Endothelial cell (in vitro differentiated cells): ENCODE measurements at regions not wholly inside any gene's neighbourhood (a gene's known extent, or its start where the extent isn't known, plus 50 kb on each side); places are given as distances from the start of the nearest gene placed in this dataset.
"Not testable (repeated sequence)": the region's sequence is repeated elsewhere in the genome, so short reads cannot be mapped to it uniquely, and the experiment has no call there.

Source experiments
- DNase-seq: peaks from one replicate; pipeline ENCODE4 v3.0.0; 2021; ENCODE audit warnings: low spot score
- H3K27ac Mint-ChIP-seq: one replicate; pipeline ENCODE4 v1.8.0; 2021; ENCODE audit warnings: mixed read lengths, inconsistent platforms; ENCODE audit not compliant: unreplicated experiment
- H3K27me3 Mint-ChIP-seq: one replicate; pipeline ENCODE4 v1.8.0; 2021; ENCODE audit warnings: mild to moderate bottlenecking, moderate library complexity, mixed read lengths, inconsistent platforms; ENCODE audit not compliant: unreplicated experiment
- H3K36me3 Mint-ChIP-seq: one replicate; pipeline ENCODE4 v1.8.0; 2021; ENCODE audit warnings: mild to moderate bottlenecking, low read depth, mixed read lengths, inconsistent platforms; ENCODE audit not compliant: unreplicated experiment
- H3K4me1 Mint-ChIP-seq: one replicate; pipeline ENCODE4 v1.8.0; 2021; ENCODE audit warnings: mild to moderate bottlenecking, mixed read lengths, inconsistent platforms; ENCODE audit not compliant: unreplicated experiment
- H3K4me3 Mint-ChIP-seq: one replicate; pipeline ENCODE4 v1.8.0; 2021; ENCODE audit warnings: mild to moderate bottlenecking, mixed read lengths, inconsistent platforms; ENCODE audit not compliant: unreplicated experiment
- H3K9me3 Mint-ChIP-seq: one replicate; pipeline ENCODE4 v1.8.0; 2021; ENCODE audit warnings: mixed read lengths, inconsistent platforms; ENCODE audit not compliant: unreplicated experiment
- TF ChIP-seq, protein P1 (sequence below): fragments of 200-600 bp; sonication (generic); IDR thresholded peaks from one replicate; pipeline ENCODE4 v1.5.0; 2021; ENCODE audit warnings: antibody characterized with exemption; ENCODE audit not compliant: unreplicated experiment

DNA sequence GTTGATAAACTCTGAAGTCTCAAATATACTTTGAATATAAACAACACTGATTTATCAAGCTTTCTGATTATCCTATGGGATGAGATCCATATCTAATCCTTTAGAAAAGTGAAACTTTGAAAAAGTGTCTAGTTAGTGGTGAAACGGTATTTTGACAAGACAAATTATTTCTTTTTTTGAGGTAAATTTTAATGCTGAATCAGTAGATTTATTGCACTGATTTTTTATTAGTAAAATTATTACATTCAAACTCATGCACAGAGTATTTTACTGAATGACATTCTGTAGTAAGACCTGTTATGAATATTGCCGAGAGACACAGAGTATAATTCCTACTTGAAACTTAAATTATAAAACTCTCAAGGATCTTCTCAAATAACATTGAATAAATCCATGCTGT lies 679.1 kb upstream of the SPRY2 start:
- no peaks in the 10 kb centered on the region for H3K36me3 Mint-ChIP-seq
- no peak overlapping the region for H3K27ac Mint-ChIP-seq
- no peak overlapping the region for H3K4me3 Mint-ChIP-seq
- no peaks in the 10 kb centered on the region for H3K4me1 Mint-ChIP-seq
- no peaks in the 10 kb centered on the region for H3K9me3 Mint-ChIP-seq
- no peak for DNase-seq
- no peaks in the 10 kb centered on the region for H3K27me3 Mint-ChIP-seq
- TF ChIP-seq, protein P1, sequence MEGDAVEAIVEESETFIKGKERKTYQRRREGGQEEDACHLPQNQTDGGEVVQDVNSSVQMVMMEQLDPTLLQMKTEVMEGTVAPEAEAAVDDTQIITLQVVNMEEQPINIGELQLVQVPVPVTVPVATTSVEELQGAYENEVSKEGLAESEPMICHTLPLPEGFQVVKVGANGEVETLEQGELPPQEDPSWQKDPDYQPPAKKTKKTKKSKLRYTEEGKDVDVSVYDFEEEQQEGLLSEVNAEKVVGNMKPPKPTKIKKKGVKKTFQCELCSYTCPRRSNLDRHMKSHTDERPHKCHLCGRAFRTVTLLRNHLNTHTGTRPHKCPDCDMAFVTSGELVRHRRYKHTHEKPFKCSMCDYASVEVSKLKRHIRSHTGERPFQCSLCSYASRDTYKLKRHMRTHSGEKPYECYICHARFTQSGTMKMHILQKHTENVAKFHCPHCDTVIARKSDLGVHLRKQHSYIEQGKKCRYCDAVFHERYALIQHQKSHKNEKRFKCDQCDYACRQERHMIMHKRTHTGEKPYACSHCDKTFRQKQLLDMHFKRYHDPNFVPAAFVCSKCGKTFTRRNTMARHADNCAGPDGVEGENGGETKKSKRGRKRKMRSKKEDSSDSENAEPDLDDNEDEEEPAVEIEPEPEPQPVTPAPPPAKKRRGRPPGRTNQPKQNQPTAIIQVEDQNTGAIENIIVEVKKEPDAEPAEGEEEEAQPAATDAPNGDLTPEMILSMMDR, result no peak

DNA sequence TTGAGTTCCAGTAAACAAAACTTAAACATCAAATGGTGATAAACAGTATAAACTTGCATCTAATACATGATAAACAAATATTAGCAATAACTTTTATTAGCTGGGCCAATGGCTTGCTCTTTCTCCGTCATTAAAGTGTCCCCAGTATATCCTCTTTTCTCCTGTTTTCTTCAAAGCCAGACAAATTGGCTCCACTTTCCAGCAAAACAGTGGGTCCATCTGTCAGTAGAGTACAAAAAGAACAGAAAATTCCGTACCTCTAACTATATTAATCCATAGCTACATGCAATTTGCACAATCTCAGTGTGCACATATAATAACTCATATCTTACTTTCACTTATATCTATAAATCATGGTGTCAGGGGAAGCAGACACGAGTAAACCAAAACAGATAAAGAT lies 678.0 kb upstream of the SPRY2 start:
- TF ChIP-seq, protein P1, result no peak
- H3K4me1 Mint-ChIP-seq, result no peaks in the 10 kb centered on the region
- H3K9me3 Mint-ChIP-seq, result no peaks in the 10 kb centered on the region
- H3K4me3 Mint-ChIP-seq, result no peak overlapping the region
- no peaks in the 10 kb centered on the region for H3K36me3 Mint-ChIP-seq
- DNase-seq, result no peak
- no peak overlapping the region for H3K27ac Mint-ChIP-seq
- no peaks in the 10 kb centered on the region for H3K27me3 Mint-ChIP-seq

DNA sequence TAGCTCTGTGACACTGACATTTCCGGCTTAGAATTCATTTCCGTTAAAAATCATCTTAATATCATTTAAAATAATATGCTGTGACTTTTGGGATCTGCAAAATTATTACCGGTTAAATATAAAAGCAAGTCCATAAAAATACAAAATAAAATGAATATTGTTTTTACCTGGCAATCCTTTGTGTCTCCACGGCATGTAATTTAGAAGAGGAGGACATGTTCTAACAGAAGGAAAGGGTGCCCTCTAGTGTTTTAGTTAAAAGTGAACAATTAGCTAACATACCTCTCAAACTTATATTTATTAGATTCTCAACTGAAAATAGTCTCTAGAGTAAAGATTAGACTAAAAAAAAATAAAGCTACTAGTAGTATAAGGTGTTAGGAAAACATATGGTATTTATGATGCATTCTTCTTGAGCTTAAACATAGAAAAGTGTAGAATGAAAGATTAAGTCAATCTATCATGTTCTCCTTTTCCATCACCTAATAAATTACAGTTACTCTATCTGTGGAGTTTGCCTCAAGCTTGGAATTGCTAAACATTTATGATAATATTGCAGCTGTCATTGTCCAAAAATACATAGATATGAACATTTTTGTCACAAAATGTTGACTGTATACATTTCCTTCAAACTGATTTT lies 676.7 kb upstream of the SPRY2 start:
- H3K36me3 Mint-ChIP-seq, result no peaks in the 10 kb centered on the region
- H3K9me3 Mint-ChIP-seq, result no peaks in the 10 kb centered on the region
- H3K4me3 Mint-ChIP-seq, result no peak overlapping the region
- no peaks in the 10 kb centered on the region for H3K27me3 Mint-ChIP-seq
- no peaks in the 10 kb centered on the region for H3K4me1 Mint-ChIP-seq
- TF ChIP-seq, protein P1, result peak; percentile 68
- H3K27ac Mint-ChIP-seq, result no peak overlapping the region
- DNase-seq, result no peak

DNA sequence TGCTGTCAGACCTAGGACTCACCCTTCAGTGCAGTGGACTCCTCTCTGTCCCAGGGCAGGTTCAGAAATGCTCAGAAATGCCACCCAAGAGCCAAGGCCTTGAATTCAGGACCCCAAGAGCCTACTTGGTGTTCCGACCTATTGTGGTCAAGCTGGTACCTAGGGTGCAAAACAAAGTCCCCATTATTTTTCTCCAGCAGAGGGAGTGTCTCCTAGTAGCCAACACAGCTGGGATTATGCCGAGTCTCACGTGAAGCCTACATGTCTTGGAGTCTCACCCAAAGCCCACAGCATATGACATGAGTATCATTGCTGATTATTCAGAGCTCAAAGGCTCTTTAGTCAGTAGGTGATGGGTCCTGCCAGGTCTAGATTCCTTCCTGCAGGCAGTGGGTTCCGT lies 671.1 kb upstream of the SPRY2 start:
- H3K4me1 Mint-ChIP-seq, result no peaks in the 10 kb centered on the region
- no peaks in the 10 kb centered on the region for H3K9me3 Mint-ChIP-seq
- H3K36me3 Mint-ChIP-seq, result no peaks in the 10 kb centered on the region
- no peak overlapping the region for H3K4me3 Mint-ChIP-seq
- TF ChIP-seq, protein P1, result no peak
- H3K27me3 Mint-ChIP-seq, result no peaks in the 10 kb centered on the region
- no peak overlapping the region for H3K27ac Mint-ChIP-seq
- DNase-seq, result no peak

DNA sequence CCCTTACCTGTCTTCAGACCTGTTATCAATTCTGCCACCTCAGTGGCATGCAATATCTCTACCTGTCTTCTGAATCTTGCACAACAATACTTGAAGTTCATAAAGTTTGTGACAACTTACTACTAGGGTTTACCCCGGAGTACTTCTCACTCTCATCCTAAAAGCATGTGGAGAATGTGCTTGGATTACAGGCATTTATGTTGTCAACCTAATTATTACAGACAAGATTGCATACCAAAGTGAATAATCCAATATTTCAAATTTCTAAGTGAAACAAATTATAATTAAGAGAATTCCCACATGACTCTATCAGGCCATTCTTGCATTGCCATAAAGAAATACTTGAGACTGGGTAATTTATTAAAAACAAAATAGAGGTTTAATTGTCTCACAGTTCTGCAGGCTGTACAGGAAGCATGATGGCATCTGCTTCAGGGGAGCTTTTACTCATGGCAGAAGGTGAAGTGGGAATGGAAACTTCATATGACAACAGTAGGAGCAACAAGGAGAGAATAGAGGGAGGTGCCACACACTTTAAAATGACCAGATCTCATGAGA lies 661.0 kb upstream of the SPRY2 start:
- DNase-seq, result no peak
- Mint-ChIP-seq H3K9me3 (no peaks in the 10 kb centered on the region), H3K4me3 (no peak overlapping the region), H3K27ac (no peak overlapping the region), H3K27me3 (no peaks in the 10 kb centered on the region), H3K4me1 (no peaks in the 10 kb centered on the region), H3K36me3 (no peaks in the 10 kb centered on the region)
- TF ChIP-seq, protein P1, result no peak

DNA sequence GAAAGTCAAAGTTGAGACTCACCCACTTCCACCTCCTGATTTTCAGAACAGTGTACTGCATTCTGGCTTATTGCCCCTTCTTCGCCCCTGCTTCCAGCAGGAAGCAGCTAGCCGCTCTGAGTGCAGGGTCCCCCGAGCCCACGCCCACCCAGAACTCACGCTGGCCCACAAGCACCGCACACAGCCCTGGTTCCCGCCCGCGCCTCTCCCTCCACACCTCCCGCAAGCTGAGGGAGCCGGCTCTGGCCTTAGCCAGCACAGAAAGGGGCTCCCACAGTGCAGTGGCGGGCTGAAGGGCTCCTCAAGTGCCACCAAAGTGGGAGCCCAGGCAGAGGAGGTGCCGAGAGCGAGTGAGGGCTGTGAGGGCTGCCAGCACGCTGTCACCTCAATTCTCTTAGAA lies 657.7 kb upstream of the SPRY2 start:
- not testable (repeated sequence) for H3K4me3 Mint-ChIP-seq, H3K27me3 Mint-ChIP-seq, H3K36me3 Mint-ChIP-seq, H3K27ac Mint-ChIP-seq, H3K4me1 Mint-ChIP-seq, DNase-seq, H3K9me3 Mint-ChIP-seq
